Breast epithelium (tissue), 3 donors: ENCODE measurements at regions not wholly inside any gene's neighbourhood (a gene's known extent, or its start where the extent isn't known, plus 50 kb on each side); places are given as distances from the start of the nearest gene placed in this dataset.

Source experiments
- POLR2A ChIP-seq: fragments of 450-650 bp; IDR thresholded peaks from one replicate; pipeline ENCODE4 v1.6.1; 2016; ENCODE audit warnings: antibody characterized with exemption, mild to moderate bottlenecking, moderate library complexity
- TF ChIP-seq, protein P1 (sequence below), 3 donors: fragments of 450-650 bp; IDR thresholded peaks; one replicate each; pipeline ENCODE4 v1.5.1; 2016 to 2017; ENCODE audit warnings: antibody characterized with exemption in 3 of 3, mild to moderate bottlenecking in 3 of 3, moderate library complexity in 3 of 3

DNA sequence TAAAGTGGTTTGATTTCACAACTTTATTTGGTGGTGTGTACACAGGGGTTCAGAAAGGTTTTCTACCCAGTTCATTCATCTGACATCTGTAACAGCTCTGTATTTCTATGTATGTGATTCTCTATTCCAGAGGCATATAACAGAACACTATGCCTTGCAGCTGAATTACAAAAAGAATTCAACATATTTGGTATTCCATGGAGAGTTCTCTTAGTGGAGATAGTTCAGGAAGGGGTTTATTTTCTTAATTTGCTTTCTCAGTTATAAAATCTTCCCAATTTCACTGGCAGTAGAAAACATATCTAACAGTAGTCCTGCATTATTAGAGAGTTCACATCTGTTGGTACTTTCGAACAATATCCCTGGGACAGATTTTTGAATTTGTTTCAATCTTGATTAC lies 207.9 kb upstream of the LYPLAL1 start:
- TF ChIP-seq, protein P1, sequence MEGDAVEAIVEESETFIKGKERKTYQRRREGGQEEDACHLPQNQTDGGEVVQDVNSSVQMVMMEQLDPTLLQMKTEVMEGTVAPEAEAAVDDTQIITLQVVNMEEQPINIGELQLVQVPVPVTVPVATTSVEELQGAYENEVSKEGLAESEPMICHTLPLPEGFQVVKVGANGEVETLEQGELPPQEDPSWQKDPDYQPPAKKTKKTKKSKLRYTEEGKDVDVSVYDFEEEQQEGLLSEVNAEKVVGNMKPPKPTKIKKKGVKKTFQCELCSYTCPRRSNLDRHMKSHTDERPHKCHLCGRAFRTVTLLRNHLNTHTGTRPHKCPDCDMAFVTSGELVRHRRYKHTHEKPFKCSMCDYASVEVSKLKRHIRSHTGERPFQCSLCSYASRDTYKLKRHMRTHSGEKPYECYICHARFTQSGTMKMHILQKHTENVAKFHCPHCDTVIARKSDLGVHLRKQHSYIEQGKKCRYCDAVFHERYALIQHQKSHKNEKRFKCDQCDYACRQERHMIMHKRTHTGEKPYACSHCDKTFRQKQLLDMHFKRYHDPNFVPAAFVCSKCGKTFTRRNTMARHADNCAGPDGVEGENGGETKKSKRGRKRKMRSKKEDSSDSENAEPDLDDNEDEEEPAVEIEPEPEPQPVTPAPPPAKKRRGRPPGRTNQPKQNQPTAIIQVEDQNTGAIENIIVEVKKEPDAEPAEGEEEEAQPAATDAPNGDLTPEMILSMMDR (IDR thresholded peaks at IDR 0.05): no peak
- no peak for TF ChIP-seq POLR2A
